H9 (cell line): ENCODE measurements at regions not wholly inside any gene's neighbourhood (a gene's known extent, or its start where the extent isn't known, plus 50 kb on each side); places are given as distances from the start of the nearest gene placed in this dataset.
"Not testable (repeated sequence)": the region's sequence is repeated elsewhere in the genome, so short reads cannot be mapped to it uniquely, and the experiment has no call there.

Source experiments
- DNase-seq: peaks from one replicate; pipeline ENCODE4 v3.0.0-alpha.2; 2017
- H2AFZ ChIP-seq: one replicate; pipeline ENCODE4 v1.6.1; 2013; ENCODE audit warnings: mild to moderate bottlenecking, low read length, control low read depth, moderate library complexity
- H2AK5ac ChIP-seq: 2 replicates; pipeline ENCODE4 v1.6.1; 2013; ENCODE audit warnings: low read length, control low read depth, mixed read lengths; ENCODE audit not compliant: insufficient read length
- H2BK120ac ChIP-seq: one replicate; pipeline ENCODE4 v1.6.1; 2013; ENCODE audit warnings: low read depth, mild to moderate bottlenecking, low read length, control low read depth, inconsistent platforms; ENCODE audit not compliant: poor library complexity, severe bottlenecking
- H2BK12ac ChIP-seq: 2 replicates; pipeline ENCODE4 v1.6.1; 2013; ENCODE audit warnings: low read length, control low read depth, mixed read lengths, low read depth; ENCODE audit not compliant: insufficient read length
- H2BK15ac ChIP-seq: 2 replicates; pipeline ENCODE4 v1.6.1; 2013; ENCODE audit warnings: low read depth, low read length, control low read depth
- H2BK20ac ChIP-seq: one replicate; pipeline ENCODE4 v1.6.1; 2013; ENCODE audit warnings: low read depth, mild to moderate bottlenecking, low read length, control low read depth, inconsistent platforms; ENCODE audit not compliant: poor library complexity, severe bottlenecking
- H2BK5ac ChIP-seq: 2 replicates; pipeline ENCODE4 v1.6.1; 2013; ENCODE audit warnings: low read length, control low read depth, mixed read lengths; ENCODE audit not compliant: insufficient read length
- H3K14ac ChIP-seq: 2 replicates; pipeline ENCODE4 v1.6.1; 2013; ENCODE audit warnings: low read length, control low read depth; ENCODE audit not compliant: insufficient read depth
- H3K18ac ChIP-seq: 2 replicates; pipeline ENCODE4 v1.6.1; 2013; ENCODE audit warnings: low read depth, mild to moderate bottlenecking, mixed read lengths, low read length, control low read depth; ENCODE audit not compliant: insufficient read length
- H3K23ac ChIP-seq: 2 replicates; pipeline ENCODE4 v1.6.1; 2013; ENCODE audit warnings: low read length, control low read depth, mixed read lengths, low read depth; ENCODE audit not compliant: insufficient read length
- H3K23me2 ChIP-seq: 2 replicates; pipeline ENCODE4 v1.6.1; 2013; ENCODE audit warnings: low read depth, mild to moderate bottlenecking, mixed read lengths, low read length, control low read depth; ENCODE audit not compliant: insufficient read length, poor library complexity, severe bottlenecking
- H3K27ac ChIP-seq: 2 replicates; pipeline ENCODE4 v1.5.1; 2013; ENCODE audit warnings: low read length, control low read depth, mixed read lengths, low read depth; ENCODE audit not compliant: insufficient read length
- H3K27me3 ChIP-seq: 2 replicates; pipeline ENCODE4 v1.6.1; 2013; ENCODE audit warnings: low read length, control low read depth, inconsistent platforms; ENCODE audit not compliant: insufficient read depth
- H3K4ac ChIP-seq: 2 replicates; pipeline ENCODE4 v1.6.1; 2013; ENCODE audit warnings: low read depth, mild to moderate bottlenecking, control low read depth, inconsistent platforms, low read length, moderate library complexity
- H3K4me1 ChIP-seq: 2 replicates; pipeline ENCODE4 v1.6.1; 2013; ENCODE audit warnings: low read length, control low read depth, inconsistent platforms; ENCODE audit not compliant: insufficient read depth
- H3K4me2 ChIP-seq: 2 replicates; pipeline ENCODE4 v1.6.1; 2013; ENCODE audit warnings: low read length, control low read depth, mixed read lengths; ENCODE audit not compliant: insufficient read length, insufficient read depth
- H3K56ac ChIP-seq: 2 replicates; pipeline ENCODE4 v1.6.1; 2013; ENCODE audit warnings: low read depth, mild to moderate bottlenecking, mixed read lengths, low read length, control low read depth; ENCODE audit not compliant: insufficient read length
- H3K79me1 ChIP-seq: 2 replicates; pipeline ENCODE4 v1.6.1; 2013; ENCODE audit warnings: low read depth, mild to moderate bottlenecking, moderate library complexity, low read length, control low read depth, inconsistent platforms; ENCODE audit not compliant: insufficient read depth, poor library complexity, severe bottlenecking
- H3K79me2 ChIP-seq: 2 replicates; pipeline ENCODE4 v1.6.1; 2013; ENCODE audit warnings: low read length, control low read depth, inconsistent platforms; ENCODE audit not compliant: insufficient read depth
- H3K9ac ChIP-seq: 2 replicates; pipeline ENCODE4 v1.6.1; 2013; ENCODE audit warnings: low read length, control low read depth, mixed read lengths; ENCODE audit not compliant: insufficient read length; ENCODE audit errors: extremely low read depth
- H3K9me3 ChIP-seq: one replicate; pipeline ENCODE4 v1.6.1; 2013; ENCODE audit warnings: low read depth, low read length, inconsistent platforms; ENCODE audit not compliant: control insufficient read depth
- H3T11ph ChIP-seq: one replicate; pipeline ENCODE4 v1.6.1; 2013; ENCODE audit warnings: mild to moderate bottlenecking, low read length, control low read depth, inconsistent platforms
- H4K20me1 ChIP-seq: one replicate; pipeline ENCODE4 v1.6.1; 2013; ENCODE audit not compliant: control insufficient read depth, insufficient read length, insufficient read depth
- H4K5ac ChIP-seq: 2 replicates; pipeline ENCODE4 v1.6.1; 2013; ENCODE audit warnings: low read depth, mild to moderate bottlenecking, mixed read lengths, low read length, control low read depth; ENCODE audit not compliant: insufficient read length
- H4K8ac ChIP-seq: replicated peaks from 2 replicates; pipeline ENCODE4 v1.6.1; 2013; ENCODE audit warnings: low read length, control low read depth, mixed read lengths, low read depth; ENCODE audit not compliant: insufficient read length
- H4K91ac ChIP-seq: 2 replicates; pipeline ENCODE4 v1.6.1; 2013; ENCODE audit warnings: low read depth, mild to moderate bottlenecking, moderate library complexity, mixed read lengths, low read length, control low read depth; ENCODE audit not compliant: insufficient read length
- H3K27ac Mint-ChIP-seq, 3 experiments: 2 replicates in 2 of 3; 3 replicates in 1 of 3; pipeline ENCODE4 v1.8.0; 2020 to 2021; ENCODE audit warnings: mixed read lengths in 3 of 3, mild to moderate bottlenecking in 1 of 3, moderate library complexity in 1 of 3
- H3K27me3 Mint-ChIP-seq: 2 replicates; pipeline ENCODE4 v1.8.0; 2021; ENCODE audit warnings: low read depth, mild to moderate bottlenecking, moderate library complexity, mixed read lengths
- H3K36me3 Mint-ChIP-seq, 3 experiments: 2 replicates in 2 of 3; 3 replicates in 1 of 3; pipeline ENCODE4 v1.8.0; 2020 to 2021; ENCODE audit warnings: low read depth in 3 of 3, mixed read lengths in 3 of 3; ENCODE audit not compliant: insufficient read depth in 1 of 3
- H3K4me1 Mint-ChIP-seq, 2 experiments: 2 replicates each; pipeline ENCODE4 v1.8.0; 2020; ENCODE audit warnings: mixed read lengths in 2 of 2
- H3K4me3 Mint-ChIP-seq, 2 experiments: 2 replicates in 1 of 2; 3 replicates in 1 of 2; pipeline ENCODE4 v1.8.0; 2020 to 2021; ENCODE audit warnings: mild to moderate bottlenecking in 2 of 2, mixed read lengths in 2 of 2, moderate library complexity in 1 of 2
- H3K9me3 Mint-ChIP-seq, 2 experiments: 2 replicates in 1 of 2; 3 replicates in 1 of 2; pipeline ENCODE4 v1.8.0; 2020; ENCODE audit warnings: mild to moderate bottlenecking in 2 of 2, mixed read lengths in 2 of 2, moderate library complexity in 1 of 2
- WGBS: extraction: QIAGEN DNeasy Blood & Tissue Kit; methylation state at CpG from one replicate; pipeline ENCODE4 v1.1.7; 2013; ENCODE audit warnings: missing lambda C conversion rate, low lambda C conversion rate, mixed read lengths; ENCODE audit not compliant: insufficient read length; ENCODE audit errors: extremely low coverage; 5-methylcytosine and 5-hydroxymethylcytosine counted together
- TF ChIP-seq, protein P1 (sequence below): fragments of 200-600 bp; sonication (generic); conservative IDR thresholded peaks from 3 replicates; pipeline ENCODE4 v1.8.0; 2021; ENCODE audit warnings: antibody characterized with exemption, mild to moderate bottlenecking

DNA sequence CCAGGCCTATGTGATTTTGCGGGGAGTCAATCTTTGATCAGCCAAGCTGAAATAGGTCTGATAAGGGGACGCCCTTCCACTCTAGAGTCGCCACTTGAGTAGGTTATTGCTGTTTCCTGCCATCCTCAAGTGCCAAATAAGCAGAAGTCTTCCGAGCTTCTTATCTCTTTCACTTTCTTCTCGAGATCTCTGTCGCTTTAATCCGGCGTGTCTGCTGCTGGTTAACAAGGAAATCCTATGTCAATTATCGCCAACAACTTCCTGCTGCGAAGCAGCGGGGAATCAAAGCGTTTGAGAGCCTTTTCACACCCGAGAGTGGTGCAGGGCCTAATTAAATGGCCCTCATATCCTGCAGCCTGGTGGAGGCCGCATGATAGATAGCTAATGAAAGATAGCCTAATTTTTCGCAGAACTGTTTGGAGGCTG is 215.9 kb downstream of the RAB11FIP2 start:
- Histone ChIP-seq H4K91ac (no peak overlapping the region), H2BK20ac (no peak overlapping the region), H2BK5ac (no peak overlapping the region), H2BK15ac (no peak overlapping the region), H4K8ac (no peak overlapping the region), H3K9me3 (no peaks in the 10 kb centered on the region), H3K9ac (no peak overlapping the region), H4K5ac (no peak overlapping the region), H2BK120ac (no peak overlapping the region), H3K79me1 (no peaks in the 10 kb centered on the region), H3T11ph (no peak overlapping the region), H3K27ac (no peak overlapping the region), H3K56ac (no peak overlapping the region), H3K4me1 (peaks cover 2% of the 10 kb centered on the region; the same call in 1 of the 2 replicates), H3K18ac (no peak overlapping the region), H3K23ac (no peak overlapping the region), H4K20me1 (no peaks in the 10 kb centered on the region), H3K14ac (no peak overlapping the region), H3K79me2 (no peaks in the 10 kb centered on the region), H2AFZ (no peak overlapping the region), H2BK12ac (no peak overlapping the region), H2AK5ac (no peak overlapping the region), H3K4me2 (no peak overlapping the region), H3K27me3 (no peaks in the 10 kb centered on the region), H3K4ac (no peak overlapping the region), H3K23me2 (no peaks in the 10 kb centered on the region)
- no peaks in the 10 kb centered on the region; a peak in 1 of 7 replicates for H3K36me3 Mint-ChIP-seq
- H3K4me1 Mint-ChIP-seq, result peaks cover 27 to 28% of the 10 kb centered on the region in 2 experiments
- no CpG with 5 or more reads among the region's 15 CpGs for WGBS
- peaks cover 0 to 2% of the 10 kb centered on the region in 2 experiments; a peak in 1 of 5 replicates for H3K9me3 Mint-ChIP-seq
- 0 out of 7 replicates have a peak overlapping the region, but pooled peaks of 1 of the 3 experiments have one; percentile 25 for H3K27ac Mint-ChIP-seq
- H3K27me3 Mint-ChIP-seq, result peaks cover 2% of the 10 kb centered on the region
- peak overlapping the region in 1 of 2 experiments; percentile 41; a peak in 1 of 5 replicates for H3K4me3 Mint-ChIP-seq
- DNase-seq, result peak; percentile 64
- TF ChIP-seq, protein P1, sequence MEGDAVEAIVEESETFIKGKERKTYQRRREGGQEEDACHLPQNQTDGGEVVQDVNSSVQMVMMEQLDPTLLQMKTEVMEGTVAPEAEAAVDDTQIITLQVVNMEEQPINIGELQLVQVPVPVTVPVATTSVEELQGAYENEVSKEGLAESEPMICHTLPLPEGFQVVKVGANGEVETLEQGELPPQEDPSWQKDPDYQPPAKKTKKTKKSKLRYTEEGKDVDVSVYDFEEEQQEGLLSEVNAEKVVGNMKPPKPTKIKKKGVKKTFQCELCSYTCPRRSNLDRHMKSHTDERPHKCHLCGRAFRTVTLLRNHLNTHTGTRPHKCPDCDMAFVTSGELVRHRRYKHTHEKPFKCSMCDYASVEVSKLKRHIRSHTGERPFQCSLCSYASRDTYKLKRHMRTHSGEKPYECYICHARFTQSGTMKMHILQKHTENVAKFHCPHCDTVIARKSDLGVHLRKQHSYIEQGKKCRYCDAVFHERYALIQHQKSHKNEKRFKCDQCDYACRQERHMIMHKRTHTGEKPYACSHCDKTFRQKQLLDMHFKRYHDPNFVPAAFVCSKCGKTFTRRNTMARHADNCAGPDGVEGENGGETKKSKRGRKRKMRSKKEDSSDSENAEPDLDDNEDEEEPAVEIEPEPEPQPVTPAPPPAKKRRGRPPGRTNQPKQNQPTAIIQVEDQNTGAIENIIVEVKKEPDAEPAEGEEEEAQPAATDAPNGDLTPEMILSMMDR, result no peak

DNA sequence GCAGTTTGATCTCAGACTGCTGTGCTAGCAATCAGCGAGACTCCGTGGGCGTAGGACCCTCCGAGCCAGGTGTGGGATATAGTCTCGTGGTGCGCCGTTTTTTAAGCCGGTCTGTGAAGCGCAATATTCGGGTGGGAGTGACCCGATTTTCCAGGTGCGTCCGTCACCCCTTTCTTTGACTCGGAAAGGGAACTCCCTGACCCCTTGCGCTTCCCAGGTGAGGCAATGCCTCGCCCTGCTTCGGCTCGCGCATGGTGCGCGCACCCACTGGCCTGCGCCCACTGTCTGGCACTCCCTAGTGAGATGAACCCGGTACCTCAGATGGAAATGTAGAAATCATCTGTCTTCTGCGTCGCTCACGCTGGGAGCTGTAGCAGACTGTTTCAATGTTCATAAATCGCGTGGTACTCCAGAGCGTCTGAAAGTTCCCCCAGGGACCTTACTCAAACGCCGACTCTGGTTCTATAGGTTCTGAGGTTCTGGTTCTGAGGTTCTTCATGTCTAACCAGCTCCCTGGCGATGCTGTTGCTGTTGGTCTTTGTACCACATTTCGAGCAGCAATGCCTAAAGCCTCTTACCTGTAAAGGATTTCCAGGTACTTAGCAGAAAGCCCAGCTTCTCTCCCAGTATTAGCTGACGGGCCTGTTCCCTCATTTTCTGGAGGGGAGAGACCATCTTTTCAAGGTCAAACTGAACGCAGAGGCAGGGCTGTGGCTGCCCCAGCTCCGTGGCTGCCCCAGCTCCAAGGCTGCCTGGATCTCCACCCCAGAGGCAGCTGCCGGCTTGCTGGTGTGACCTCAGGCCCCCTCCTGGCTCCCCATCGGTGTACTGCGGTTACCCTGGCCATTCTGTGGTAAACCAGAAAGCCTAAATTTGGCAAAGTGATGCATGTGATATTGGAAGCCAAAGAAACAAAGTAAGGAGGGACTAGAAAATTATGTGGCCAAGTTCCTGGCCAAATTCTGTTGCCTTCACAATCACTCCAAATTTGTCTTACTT is 207.9 kb downstream of the RAB11FIP2 start:
- not testable (repeated sequence) for H2AK5ac ChIP-seq, H3K79me2 ChIP-seq, H3K79me1 ChIP-seq, H2BK12ac ChIP-seq, H3K9ac ChIP-seq, H3K27ac ChIP-seq, H4K5ac ChIP-seq, H3K4me1 Mint-ChIP-seq, H3K23me2 ChIP-seq, H3K23ac ChIP-seq, H4K20me1 ChIP-seq, H3K4me1 ChIP-seq, H2BK5ac ChIP-seq, H3T11ph ChIP-seq, H2BK15ac ChIP-seq, H4K8ac ChIP-seq, H2BK120ac ChIP-seq, H3K4ac ChIP-seq, H3K36me3 Mint-ChIP-seq, H3K27me3 ChIP-seq, H3K9me3 Mint-ChIP-seq, H4K91ac ChIP-seq, H3K9me3 ChIP-seq, H3K56ac ChIP-seq, H2BK20ac ChIP-seq
- DNase-seq, result peak; percentile 45
- peak overlapping the region; percentile 74 to 81 for H3K4me3 Mint-ChIP-seq
- peak overlapping the region; percentile 37; the same call in 1 of the 2 replicates for H3K14ac ChIP-seq
- peaks cover 20% of the 10 kb centered on the region for H3K27me3 Mint-ChIP-seq
- peak overlapping the region; percentile 57 for H3K4me2 ChIP-seq
- WGBS, result no CpG with 5 or more reads among the region's 39 CpGs
- peak overlapping the region; percentile 24 for H2AFZ ChIP-seq
- peak overlapping the region in 2 of 3 experiments; percentile 67 to 83; a peak in 4 of 7 replicates for H3K27ac Mint-ChIP-seq
- H3K18ac ChIP-seq, result peak overlapping the region; percentile 21
